Hematopoietic multipotent progenitor cell (in vitro differentiated cells): ENCODE measurements at regions not wholly inside any gene's neighbourhood (a gene's known extent, or its start where the extent isn't known, plus 50 kb on each side); places are given as distances from the start of the nearest gene placed in this dataset.

ENCODE experiments used
- DNase-seq, 3 donors: peaks; one replicate each; pipeline ENCODE4 v3.0.0-alpha.2; 2011 to 2015; ENCODE audit warnings: low read depth in 2 of 3, low spot score in 2 of 3

DNA sequence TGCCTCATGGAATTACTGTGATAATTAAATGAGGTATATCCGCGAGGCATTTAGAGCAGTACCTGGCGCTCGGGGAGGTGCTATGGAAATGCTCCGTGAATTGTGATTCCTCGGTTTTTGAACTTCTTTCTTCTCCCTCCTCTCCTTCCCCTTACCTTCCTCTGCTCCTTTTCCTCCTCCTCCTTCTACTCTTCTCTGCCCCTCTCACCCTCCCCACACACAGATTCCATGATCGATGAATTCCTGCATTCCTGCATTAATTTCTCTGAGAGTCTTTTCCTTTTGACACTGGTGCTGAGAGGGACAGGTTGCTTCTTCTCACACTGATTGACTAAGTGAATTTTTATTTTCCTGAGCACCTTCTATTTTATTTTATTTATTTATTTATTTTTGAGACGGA, 101.2 kb upstream of the RGMA start:
- DNase-seq = no peak

DNA sequence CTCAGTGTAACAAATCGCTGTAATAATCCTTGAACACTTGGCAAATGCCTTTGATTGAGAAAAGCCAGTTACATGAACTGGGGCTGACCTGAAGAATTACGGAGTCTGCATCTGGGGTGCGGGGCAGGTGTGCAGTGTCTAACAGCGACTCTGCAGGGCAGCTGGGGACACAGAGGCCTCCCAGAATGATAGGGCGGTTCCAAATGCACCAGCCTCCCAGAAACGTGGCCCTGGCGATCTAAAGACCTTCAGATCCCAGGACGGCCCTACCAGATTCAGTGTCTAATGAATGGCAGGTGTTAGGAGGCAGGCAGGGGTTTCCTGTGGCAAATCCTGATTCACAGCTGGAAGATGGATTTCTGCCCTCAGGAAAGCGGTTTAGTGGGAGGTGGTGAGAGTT, 100.5 kb upstream of the RGMA start:
- no peak for DNase-seq

DNA sequence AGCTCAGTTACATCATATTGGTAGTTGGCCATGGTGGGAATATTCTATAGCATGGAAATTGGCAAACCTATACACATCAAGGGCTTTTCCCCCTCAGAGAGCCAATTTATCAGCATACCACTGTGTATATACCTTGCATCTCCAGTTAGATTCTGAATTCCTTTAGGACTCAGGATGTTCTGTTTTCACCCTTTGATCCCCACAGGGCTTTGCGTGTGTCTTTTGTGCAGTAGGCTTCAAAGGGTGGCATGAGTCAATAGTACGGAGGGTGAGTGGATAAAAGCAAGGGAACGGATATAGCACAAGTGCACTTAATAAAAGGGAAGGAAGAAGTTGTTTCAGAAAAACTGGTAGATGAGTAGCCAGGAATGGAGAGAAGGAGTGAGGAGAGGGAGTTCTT, 99.2 kb upstream of the RGMA start:
- DNase-seq = no peak

DNA sequence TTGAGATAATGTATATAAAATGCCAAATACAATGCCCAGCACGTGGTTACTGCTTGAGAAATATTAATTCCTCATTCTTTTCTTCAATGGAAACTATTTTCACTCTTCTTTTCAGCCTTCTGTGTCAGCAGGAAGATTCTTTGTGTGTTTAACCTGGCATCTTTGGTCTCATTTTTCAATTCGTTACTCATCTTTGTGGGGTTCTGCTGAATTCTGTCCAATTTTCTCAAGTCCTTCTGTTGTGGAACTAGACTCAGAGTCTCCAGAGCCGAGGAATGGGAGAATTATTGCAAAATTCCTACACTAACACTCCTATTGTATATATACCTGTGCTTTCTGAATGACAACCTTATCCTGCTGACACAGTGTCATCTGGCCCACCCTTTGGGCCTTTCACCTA, 96.8 kb upstream of the RGMA start:
- DNase-seq = no peak

- no peak for DNase-seq
Measured at GRCh38 chr15:93182703-93183205, 93.7 kb upstream of the RGMA start.

- DNase-seq = no peak
Measured at GRCh38 chr15:93180656-93181055, 91.6 kb upstream of the RGMA start.

DNA sequence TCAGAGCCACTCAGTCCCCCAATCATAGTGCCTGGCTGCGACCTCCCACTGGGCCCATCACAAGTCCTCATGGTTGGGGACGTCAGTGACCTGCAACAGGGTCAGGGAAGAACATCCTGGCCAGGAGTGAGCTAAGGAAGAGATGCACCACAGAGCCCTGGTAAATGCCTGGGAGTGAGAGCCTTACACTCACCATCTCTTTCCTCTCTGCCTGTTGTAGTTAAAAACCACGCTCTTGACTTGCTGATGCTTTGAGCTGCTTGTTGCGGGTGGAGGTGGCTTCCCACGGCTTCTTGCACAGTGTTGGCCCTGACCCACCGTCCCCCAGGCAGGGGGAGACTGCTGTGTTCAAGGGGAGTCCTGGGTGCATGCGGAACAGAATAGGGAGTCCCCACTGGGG, 91.1 kb upstream of the RGMA start:
- DNase-seq = no peak

DNA sequence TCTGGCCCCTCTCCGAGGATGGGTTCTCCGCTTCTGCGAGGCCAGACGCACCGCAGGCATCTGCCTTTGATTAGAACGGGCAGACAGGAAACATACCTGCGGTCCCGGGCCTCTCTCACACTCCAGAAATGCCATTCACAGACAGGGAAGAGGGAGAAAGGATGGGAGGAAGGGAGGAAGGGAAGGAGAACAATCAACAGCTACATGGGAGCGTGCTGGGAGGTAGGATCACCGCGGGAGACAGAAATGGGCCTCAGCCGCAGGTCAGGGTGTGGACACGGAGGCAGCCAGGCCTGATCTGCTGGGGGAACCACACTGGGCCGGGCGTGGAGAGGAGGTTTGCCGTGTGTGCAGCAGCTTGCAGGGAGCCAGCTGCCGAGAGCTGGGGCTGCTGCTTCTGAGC, 90.7 kb upstream of the RGMA start:
- DNase-seq = no peak

DNA sequence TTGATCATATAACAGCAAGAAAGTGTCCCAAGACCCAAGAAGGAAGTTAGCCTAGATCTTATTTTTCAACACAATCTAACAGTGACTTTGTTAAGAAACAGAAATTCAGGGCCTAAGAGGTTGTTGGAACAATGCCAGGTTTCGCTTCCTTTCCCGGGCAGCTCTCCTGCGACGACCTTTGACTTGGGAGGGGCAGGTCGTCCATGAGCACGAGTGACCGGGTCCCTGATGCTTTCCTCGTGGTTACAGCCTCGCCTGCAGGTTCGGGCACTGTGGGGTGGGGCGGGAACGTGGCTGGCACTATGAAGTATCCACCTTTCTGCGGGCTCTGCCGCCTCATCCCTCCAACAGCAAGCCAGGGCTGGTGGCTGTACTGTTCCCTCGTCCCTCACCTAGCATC, 90.1 kb upstream of the RGMA start:
- peak in 2 of 3 donors; percentile 14 to 45 for DNase-seq

DNA sequence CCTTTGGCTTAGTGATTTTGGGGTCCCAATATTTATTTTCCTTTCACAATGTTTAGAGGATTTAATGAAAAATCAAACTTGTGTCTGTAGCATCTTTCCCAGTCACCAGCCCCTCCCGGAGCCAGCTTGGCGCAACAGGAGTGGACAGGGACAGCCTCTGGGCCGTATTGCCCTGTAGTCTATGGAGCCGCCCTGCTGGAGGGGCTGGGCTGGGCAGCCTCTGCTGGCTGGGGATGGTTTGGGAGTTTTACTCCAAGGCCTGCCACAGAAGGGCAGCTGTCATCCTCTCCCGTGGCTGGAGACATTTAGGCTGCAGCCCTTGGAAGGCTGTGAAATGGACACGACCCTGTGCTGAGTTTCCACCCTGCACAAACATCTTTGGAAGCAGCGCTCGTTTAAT, 89.4 kb upstream of the RGMA start:
- DNase-seq = no peak

- DNase-seq = no peak
Measured at GRCh38 chr15:93176065-93176464, 87.1 kb upstream of the RGMA start.

DNA sequence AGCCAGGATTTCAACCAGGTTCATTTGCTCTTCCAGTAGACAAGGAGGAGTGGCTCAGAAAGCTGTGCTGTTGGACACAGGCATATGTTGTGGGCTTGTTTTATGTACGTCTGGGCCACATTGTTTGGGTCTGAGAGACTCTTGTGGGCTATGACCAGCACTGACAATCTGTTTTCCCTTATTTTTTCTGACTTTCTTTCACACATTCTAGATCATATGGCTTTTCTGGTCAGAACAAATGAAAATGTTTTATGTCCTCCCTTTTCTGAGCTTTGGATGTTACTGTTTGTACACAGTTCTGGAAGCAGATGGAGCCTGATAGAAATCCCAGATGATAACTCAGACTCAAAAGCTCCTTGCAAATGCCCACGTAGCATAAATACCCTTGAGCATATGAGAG, 85.8 kb upstream of the RGMA start:
- no peak for DNase-seq

GRCh38 chr15:93173369-93173768, 84.4 kb upstream of the RGMA start:
- no peak for DNase-seq

GRCh38 chr15:93171476-93171875, 82.5 kb upstream of the RGMA start:
- no peak for DNase-seq

GRCh38 chr15:93170329-93170728, 81.3 kb upstream of the RGMA start:
- no peak for DNase-seq

DNA sequence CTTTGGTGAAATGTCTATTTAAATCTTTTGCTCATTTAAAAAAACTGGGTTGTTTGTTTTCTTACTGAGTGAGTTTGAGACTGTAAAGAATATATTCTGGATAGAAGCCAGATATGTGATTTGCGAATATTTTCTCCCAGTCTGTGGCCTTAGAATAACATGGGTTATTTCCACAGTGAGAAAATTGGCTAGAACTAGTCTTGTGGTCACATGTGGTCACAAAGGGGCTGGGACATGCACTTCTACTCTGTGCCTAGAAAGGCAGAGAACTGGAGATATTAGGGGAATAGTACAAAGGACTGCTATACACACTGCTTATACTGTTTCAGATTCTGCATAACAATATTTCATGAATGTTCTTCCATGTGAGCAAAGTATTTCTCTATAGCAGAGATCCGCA, 79.9 kb upstream of the RGMA start:
- no peak for DNase-seq

DNA sequence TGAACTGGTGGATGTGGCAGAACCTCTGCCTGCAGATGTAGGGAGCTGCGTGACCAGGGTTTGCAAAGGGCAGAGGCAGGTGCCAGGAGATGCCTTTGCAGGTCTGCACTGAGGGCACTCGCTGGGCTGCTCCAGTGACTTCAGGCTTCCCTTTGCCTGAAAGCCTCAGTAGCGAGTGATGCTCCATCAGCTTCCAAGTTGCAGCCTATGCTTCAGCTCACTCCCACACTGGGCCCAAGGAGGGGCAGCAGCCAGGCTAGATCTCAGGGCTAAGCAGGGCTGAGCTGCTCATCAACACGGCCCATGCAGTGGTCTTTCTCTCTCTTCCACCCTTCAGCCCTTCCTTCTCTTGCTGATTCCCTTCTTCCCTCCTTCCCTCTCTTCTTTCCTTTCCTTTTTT, 78.3 kb upstream of the RGMA start:
- no peak for DNase-seq

DNA sequence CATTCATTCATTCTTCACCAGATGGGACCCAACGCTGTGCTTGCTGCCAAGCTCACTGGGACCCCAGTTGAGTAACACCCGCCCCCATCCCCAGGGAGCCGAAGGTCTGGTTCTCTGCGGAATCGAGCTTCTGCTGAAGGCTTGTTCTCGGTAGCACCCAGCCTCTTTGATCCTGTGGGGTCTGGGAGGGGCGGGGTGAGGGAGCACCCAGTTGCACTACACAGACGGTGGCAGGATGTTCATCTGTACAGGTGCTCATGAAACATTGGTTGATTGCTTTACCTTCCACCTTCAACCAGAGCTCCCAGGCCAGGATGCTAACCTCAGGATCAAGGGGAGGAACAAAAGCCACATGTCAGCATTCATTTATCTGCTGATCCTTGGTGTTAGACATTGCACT, 77.7 kb upstream of the RGMA start:
- no peak for DNase-seq

GRCh38 chr15:93165734-93166470, 76.9 kb upstream of the RGMA start:
- DNase-seq = no peak

DNA sequence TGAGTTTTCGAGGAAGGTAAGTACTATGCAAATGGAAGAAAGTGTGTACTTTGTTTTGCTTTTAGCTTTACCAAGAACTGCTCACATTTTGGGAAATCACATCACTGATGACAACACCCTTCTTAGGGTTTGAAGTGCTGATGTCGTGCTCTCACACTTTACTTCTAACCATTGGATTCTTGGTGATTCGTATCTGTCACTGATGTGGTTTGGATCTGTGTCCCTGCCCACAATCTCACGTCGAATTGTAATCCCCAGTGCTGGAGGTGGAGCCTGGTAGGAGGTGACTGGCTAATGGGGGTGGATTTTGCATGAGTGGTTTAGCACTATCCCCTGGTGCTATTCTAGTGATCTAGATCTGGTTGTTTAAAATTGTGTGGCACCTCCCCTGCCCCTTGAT, 75.4 kb upstream of the RGMA start:
- no peak for DNase-seq

- DNase-seq = no peak
Measured at GRCh38 chr15:93162560-93162959, 73.5 kb upstream of the RGMA start.

GRCh38 chr15:93159930-93160329, 70.9 kb upstream of the RGMA start:
- no peak for DNase-seq
